H1 (cell line): ENCODE measurements at regions not wholly inside any gene's neighbourhood (a gene's known extent, or its start where the extent isn't known, plus 50 kb on each side); places are given as distances from the start of the nearest gene placed in this dataset.

Experiments used
- CTCF ChIA-PET: fragments of 300-600 bp; sonication (Branson Sonifier 250); formaldehyde crosslinking; loops from one replicate; lab custom pipeline; 2021; ENCODE audit not compliant: partially characterized antibody; lab: Charles Lee
- POLR2A ChIA-PET: fragments of 300-600 bp; sonication (Branson Sonifier 250); formaldehyde crosslinking; loops from one replicate; lab custom pipeline; 2021; ENCODE audit warnings: inconsistent platforms; ENCODE audit not compliant: partially characterized antibody; lab: Charles Lee
- DNase-seq, 2 experiments: peaks; one replicate each; pipeline versions ENCODE4 v3.0.0 to v3.0.0-alpha.2; 2010 to 2022; ENCODE audit warnings: low spot score in 2 of 2, low read depth in 1 of 2, mixed read lengths in 1 of 2
- FAIRE-seq: peaks from 2 replicates; lab custom pipeline; 2011; peaks lifted over from hg19 to GRCh38; lab: Jason Lieb, UNC
- H2AFZ ChIP-seq: 2 replicates; pipeline ENCODE4 v1.8.1; 2012; ENCODE audit warnings: low read length, inconsistent platforms
- H2AK5ac ChIP-seq: 2 replicates; pipeline ENCODE4 v1.6.1; 2013; ENCODE audit warnings: low read depth, low read length
- H2BK120ac ChIP-seq: replicated peaks from 2 replicates; pipeline ENCODE3; 2013; ENCODE audit warnings: low read depth, low read length, inconsistent platforms
- H2BK12ac ChIP-seq: 2 replicates; pipeline ENCODE4 v1.6.1; 2013; ENCODE audit warnings: low read depth, low read length
- H2BK15ac ChIP-seq: 2 replicates; pipeline ENCODE4 v1.6.1; 2013; ENCODE audit warnings: low read length
- H2BK20ac ChIP-seq: 2 replicates; pipeline ENCODE4 v1.6.1; 2013; ENCODE audit warnings: low read length
- H2BK5ac ChIP-seq: 2 replicates; pipeline ENCODE4 v1.6.1; 2013; ENCODE audit warnings: low read depth, low read length
- H3K14ac ChIP-seq: 2 replicates; pipeline ENCODE4 v1.6.1; 2013; ENCODE audit warnings: inconsistent platforms; ENCODE audit not compliant: insufficient read length
- H3K18ac ChIP-seq: 2 replicates; pipeline ENCODE4 v1.6.1; 2013; ENCODE audit warnings: low read length; ENCODE audit errors: extremely low read depth
- H3K23ac ChIP-seq: 2 replicates; pipeline ENCODE4 v1.6.1; 2013; ENCODE audit warnings: inconsistent platforms; ENCODE audit not compliant: insufficient read length
- H3K23me2 ChIP-seq: 2 replicates; pipeline ENCODE4 v1.6.1; 2013; ENCODE audit warnings: low read depth, low read length
- H3K27ac ChIP-seq: 2 replicates; pipeline ENCODE4 v1.6.1; 2011; ENCODE audit warnings: low read depth, low read length, inconsistent platforms
- H3K27me3 ChIP-seq, 4 experiments: replicated peaks in 1 of 4; 1 replicate in 1 of 4; 2 replicates in 3 of 4; pipeline versions ENCODE4 v1.6.1 to v1.8.1; 2011 to 2013; ENCODE audit warnings: low read length in 3 of 4, mild to moderate bottlenecking in 3 of 4, inconsistent platforms in 2 of 4, mixed read lengths in 2 of 4, moderate library complexity in 1 of 4; ENCODE audit not compliant: control insufficient read depth in 3 of 4, insufficient read depth in 3 of 4; ENCODE audit errors: extremely low read depth in 1 of 4
- H3K36me3 ChIP-seq, 4 experiments: 2 replicates each; pipeline versions ENCODE4 v1.6.1 to v1.8.1; 2011 to 2013; ENCODE audit warnings: mild to moderate bottlenecking in 4 of 4, low read length in 3 of 4, moderate library complexity in 2 of 4, control low read depth in 1 of 4, inconsistent platforms in 1 of 4; ENCODE audit not compliant: insufficient read depth in 4 of 4, control insufficient read depth in 2 of 4
- H3K4ac ChIP-seq: replicated peaks from 2 replicates; pipeline ENCODE3; 2013; ENCODE audit warnings: low read length, low read depth, mixed read lengths, inconsistent platforms; ENCODE audit not compliant: insufficient read length
- H3K4me1 ChIP-seq, 4 experiments: replicated peaks in 1 of 4; 1 replicate in 1 of 4; 2 replicates in 3 of 4; pipeline versions ENCODE4 v1.6.1 to v1.8.1; 2011 to 2013; ENCODE audit warnings: low read length in 3 of 4, inconsistent platforms in 2 of 4, mixed read lengths in 1 of 4; ENCODE audit not compliant: insufficient read depth in 4 of 4, control insufficient read depth in 3 of 4
- H3K4me2 ChIP-seq, 2 experiments: 2 replicates each; pipeline versions ENCODE4 v1.6.1 to v1.8.1; 2011 to 2013; ENCODE audit warnings: low read depth in 2 of 2, low read length in 2 of 2, control low read depth in 1 of 2, inconsistent platforms in 1 of 2, mild to moderate bottlenecking in 1 of 2; ENCODE audit not compliant: insufficient read depth in 1 of 2
- H3K4me3 ChIP-seq, 4 experiments: fragments of 200-600, 300-600 bp in 1 of 4; sonication (generic), shearing (Covaris generic), sonication (Bioruptor Twin) in 1 of 4; 2 replicates each; pipeline versions ENCODE4 v1.5.1 to v1.8.1; 2011 to 2016; ENCODE audit warnings: low read length in 4 of 4, low read depth in 3 of 4, control low read depth in 2 of 4, inconsistent platforms in 2 of 4, mild to moderate bottlenecking in 2 of 4, mixed read lengths in 1 of 4, moderate library complexity in 1 of 4; ENCODE audit not compliant: insufficient read depth in 2 of 4; ENCODE audit errors: extremely low read depth in 1 of 4
- H3K56ac ChIP-seq: replicated peaks from 2 replicates; pipeline ENCODE3; 2013; ENCODE audit warnings: low read depth, mild to moderate bottlenecking, mixed read lengths, low read length, inconsistent platforms; ENCODE audit not compliant: insufficient read length
- H3K79me1 ChIP-seq: 2 replicates; pipeline ENCODE4 v1.6.1; 2013; ENCODE audit warnings: low read depth, low read length, control low read depth
- H3K79me2 ChIP-seq, 2 experiments: 2 replicates each; pipeline versions ENCODE4 v1.6.1 to v1.8.1; 2012 to 2013; ENCODE audit warnings: low read length in 2 of 2, mild to moderate bottlenecking in 2 of 2, inconsistent platforms in 1 of 2; ENCODE audit not compliant: insufficient read depth in 2 of 2, control insufficient read depth in 1 of 2
- H3K9ac ChIP-seq, 4 experiments: replicated peaks in 1 of 4; 1 replicate in 1 of 4; 2 replicates in 3 of 4; pipeline versions ENCODE4 v1.6.1 to v1.8.1; 2011 to 2013; ENCODE audit warnings: low read depth in 3 of 4, low read length in 3 of 4, control low read depth in 2 of 4, mild to moderate bottlenecking in 2 of 4, moderate library complexity in 2 of 4, inconsistent platforms in 1 of 4; ENCODE audit errors: extremely low read depth in 1 of 4
- H3K9me3 ChIP-seq, 2 experiments: 2 replicates each; pipeline versions ENCODE4 v1.6.1 to v1.8.1; 2012 to 2013; ENCODE audit warnings: mild to moderate bottlenecking in 2 of 2, moderate library complexity in 2 of 2, control low read depth in 1 of 2, inconsistent platforms in 1 of 2, low read depth in 1 of 2, low read length in 1 of 2, mixed read lengths in 1 of 2; ENCODE audit not compliant: insufficient read depth in 2 of 2
- H4K20me1 ChIP-seq, 2 experiments: replicated peaks in 1 of 2; 2 replicates each; pipeline versions ENCODE3 to v1.8.1; 2011 to 2013; ENCODE audit warnings: inconsistent platforms in 2 of 2, low read length in 2 of 2, mild to moderate bottlenecking in 1 of 2; ENCODE audit not compliant: insufficient read depth in 2 of 2, control insufficient read depth in 1 of 2
- H4K5ac ChIP-seq: 2 replicates; pipeline ENCODE4 v1.6.1; 2013; ENCODE audit warnings: low read length, low read depth, mixed read lengths, inconsistent platforms; ENCODE audit not compliant: insufficient read length
- H4K8ac ChIP-seq: 2 replicates; pipeline ENCODE4 v1.8.0; 2013; ENCODE audit warnings: mild to moderate bottlenecking, moderate library complexity, low read length, inconsistent platforms; ENCODE audit not compliant: insufficient read depth; ENCODE audit errors: extremely low read depth
- H4K91ac ChIP-seq: replicated peaks from 2 replicates; pipeline ENCODE3; 2013; ENCODE audit warnings: low read length, mixed read lengths, inconsistent platforms; ENCODE audit not compliant: insufficient read length
- ATF3 ChIP-seq: IDR thresholded peaks from 2 replicates; pipeline ENCODE4 v1.6.1; 2011; ENCODE audit warnings: low read depth, mild to moderate bottlenecking, low read length; ENCODE audit not compliant: insufficient read depth
- GABPA ChIP-seq: IDR thresholded peaks from 2 replicates; pipeline ENCODE4 v1.6.1; 2011; ENCODE audit warnings: mild to moderate bottlenecking, low read length, moderate library complexity, borderline replicate concordance; ENCODE audit not compliant: insufficient read depth
- JUND ChIP-seq: IDR thresholded peaks from 2 replicates; pipeline ENCODE4 v1.6.1; 2011; ENCODE audit warnings: mild to moderate bottlenecking, improper control_type of control experiment, low read length
- TAF7 ChIP-seq: optimal IDR thresholded peaks from 2 replicates; pipeline ENCODE3; 2011; ENCODE audit warnings: low read depth, mild to moderate bottlenecking, inconsistent platforms, low read length, moderate library complexity, borderline replicate concordance
- TEAD4 ChIP-seq: IDR thresholded peaks from 2 replicates; pipeline ENCODE4 v1.6.1; 2012; ENCODE audit warnings: low read depth, low read length, inconsistent platforms, mixed read lengths
- WGBS, 2 experiments: shearing (Covaris generic) in 1 of 2; methylation state at CpG; one replicate each; pipeline versions ENCODE4 v1.1.6 to v1.1.7; 2013 to 2015; ENCODE audit warnings: low lambda C conversion rate in 2 of 2, mixed read lengths in 2 of 2, inconsistent platforms in 1 of 2, low coverage in 1 of 2, missing lambda C conversion rate in 1 of 2; ENCODE audit not compliant: insufficient replicate concordance in 2 of 2, insufficient coverage in 1 of 2, insufficient read length in 1 of 2; ENCODE audit errors: extremely low coverage in 1 of 2, missing lambda C conversion rate in 1 of 2; 5-methylcytosine and 5-hydroxymethylcytosine counted together

GRCh38 chr13:39263531-39263930, 225.3 kb downstream of the NHLRC3 start:
- Histone ChIP-seq H4K20me1 (no peaks in the 10 kb centered on the region), H3K27ac (no peak overlapping the region), H2AK5ac (no peak overlapping the region), H2BK15ac (no peak overlapping the region), H3K36me3 (no peaks in the 10 kb centered on the region), H2AFZ (no peak overlapping the region), H4K8ac (no peak overlapping the region), H4K91ac (no peak overlapping the region), H2BK120ac (no peak overlapping the region), H2BK12ac (no peak overlapping the region), H3K4me3 (no peak overlapping the region), H3K18ac (no peak overlapping the region), H3K79me1 (no peaks in the 10 kb centered on the region), H3K14ac (no peak overlapping the region), H2BK20ac (no peak overlapping the region), H3K23ac (no peak overlapping the region), H3K27me3 (no peaks in the 10 kb centered on the region), H3K79me2 (no peaks in the 10 kb centered on the region), H3K23me2 (no peaks in the 10 kb centered on the region), H3K4me1 (no peaks in the 10 kb centered on the region), H3K4me2 (no peak overlapping the region), H2BK5ac (no peak overlapping the region), H3K4ac (no peak overlapping the region), H3K9ac (no peak overlapping the region), H3K9me3 (peaks cover 0 to 3% of the 10 kb centered on the region in 2 experiments; a peak in 1 of 4 replicates), H4K5ac (no peak overlapping the region), H3K56ac (no peak overlapping the region)
- FAIRE-seq (no peak), DNase-seq (no peak)
- ChIA-PET CTCF (interaction anchor here (0.5 to 3.1 kb wide), 19 partner anchors 10 to 355 kb away, joined by 3 to 11 read pairs (median 4); no protein-coding TSS in a partner anchor), POLR2A (no interaction called here)
- WGBS, 2 experiments, result 86% methylated on average over 2 of the region's 2 CpGs; no CpG with 5 or more reads in 1 of the 2 experiments
- TF ChIP-seq ATF3, result no peak
- no peak for TF ChIP-seq TAF7
- no peak for TF ChIP-seq TEAD4
- TF ChIP-seq GABPA, result no peak
- no peak for TF ChIP-seq JUND
